ENCODE measurements at regions not wholly inside any gene's neighbourhood (a gene's known extent, or its start where the extent isn't known, plus 50 kb on each side); places are given as distances from the start of the nearest gene placed in this dataset.

GRCh38 chr18:44503854-44504253 is 176.8 kb upstream of the SETBP1 start:
- peak overlapping the region; percentile 40 for H3K4me2 ChIP-seq (replicated peaks; ENCODE audit: low read depth, low read length, poor library complexity, severe bottlenecking)
- ChIA-PET POLR2A (no interaction called here), CTCF (no interaction called here)
- Mint-ChIP-seq H3K9me3 (ENCODE audit: insufficient read depth) (no peaks in the 10 kb centered on the region), H3K4me1 (peaks cover 42% of the 10 kb centered on the region), H3K4me3 (no peak overlapping the region), H3K27ac (no peak overlapping the region), H3K27me3 (no peaks in the 10 kb centered on the region)
- TF ChIP-seq EZH2 (IDR thresholded peaks at IDR 0.05; ENCODE audit: borderline replicate concordance, insufficient read depth, low read depth, low read length, poor library complexity, severe bottlenecking) (no peak), CTCF (IDR thresholded peaks at IDR 0.05) (no peak)
- H3K79me2 ChIP-seq (ENCODE audit: control insufficient read depth, insufficient read depth, low read length) = no peaks in the 10 kb centered on the region
- DNase-seq = no peak
- H3K27me3 ChIP-seq (replicated peaks in 1 of 4; ENCODE audit: control extremely low read depth in 1 of 4, control insufficient read depth in 3 of 4, insufficient read depth in 4 of 4, low read length in 3 of 4) = no peaks in the 10 kb centered on the region
- H4K20me1 ChIP-seq (ENCODE audit: control insufficient read depth, insufficient read depth, low read length, poor library complexity, severe bottlenecking) = no peaks in the 10 kb centered on the region
- no CpG with 5 or more reads among the region's 1 CpG for WGBS (ENCODE audit: insufficient coverage)
- ATAC-seq (ENCODE audit: low read depth) = no peak
- intact Hi-C loops (cut with micrococcal nuclease) = no loop called here
- H3K4me3 ChIP-seq (ENCODE audit: control extremely low read depth in 1 of 5, extremely low read depth in 1 of 5, insufficient read depth in 1 of 5, low read depth in 2 of 5, low read length in 4 of 5) = no peak overlapping the region
- H3K4me1 ChIP-seq (ENCODE audit: control insufficient read depth in 2 of 2, insufficient read depth in 2 of 2, low read length in 2 of 2) = peaks cover 60 to 61% of the 10 kb centered on the region in 2 donors
- H3K36me3 ChIP-seq (replicated peaks in 1 of 2; ENCODE audit: control extremely low read depth in 1 of 2, control insufficient read depth in 1 of 2, extremely low read depth in 1 of 2, insufficient read depth in 2 of 2, low read length in 1 of 2) = no peaks in the 10 kb centered on the region
- no peak overlapping the region for H3K27ac ChIP-seq (ENCODE audit: low read length in 2 of 2)
- no peak overlapping the region for H2AFZ ChIP-seq (ENCODE audit: insufficient read depth, low read depth, low read length, poor library complexity, severe bottlenecking)
- H3K9ac ChIP-seq (ENCODE audit: low read length) = no peak overlapping the region
- no peaks in the 10 kb centered on the region for H3K9me3 ChIP-seq (ENCODE audit: control extremely low read depth in 1 of 3, control insufficient read depth in 2 of 3, insufficient read depth in 1 of 3, low read length in 2 of 3)

GRCh38 chr18:44507729-44508325 is 172.9 kb upstream of the SETBP1 start:
- Histone ChIP-seq H3K9me3 (ENCODE audit: control extremely low read depth in 1 of 3, control insufficient read depth in 2 of 3, insufficient read depth in 1 of 3, low read length in 2 of 3) (peaks cover 0 to 2% (median 0%) of the 10 kb centered on the region in 3 donors), H3K79me2 (ENCODE audit: control insufficient read depth, insufficient read depth, low read length) (no peaks in the 10 kb centered on the region), H3K4me3 (ENCODE audit: control extremely low read depth in 1 of 5, extremely low read depth in 1 of 5, insufficient read depth in 1 of 5, low read depth in 2 of 5, low read length in 4 of 5) (peak overlapping the region in 1 of 5 experiments; percentile 18), H3K36me3 (replicated peaks in 1 of 2; ENCODE audit: control extremely low read depth in 1 of 2, control insufficient read depth in 1 of 2, extremely low read depth in 1 of 2, insufficient read depth in 2 of 2, low read length in 1 of 2) (no peaks in the 10 kb centered on the region), H3K27ac (ENCODE audit: low read length in 2 of 2) (peak overlapping the region; percentile 81 to 86), H3K4me1 (ENCODE audit: control insufficient read depth in 2 of 2, insufficient read depth in 2 of 2, low read length in 2 of 2) (peaks cover 44% of the 10 kb centered on the region in 2 donors), H2AFZ (ENCODE audit: insufficient read depth, low read depth, low read length, poor library complexity, severe bottlenecking) (no peak overlapping the region), H3K9ac (ENCODE audit: low read length) (peak overlapping the region; percentile 34), H3K4me2 (replicated peaks; ENCODE audit: low read depth, low read length, poor library complexity, severe bottlenecking) (peak overlapping the region; percentile 40), H4K20me1 (ENCODE audit: control insufficient read depth, insufficient read depth, low read length, poor library complexity, severe bottlenecking) (no peaks in the 10 kb centered on the region), H3K27me3 (replicated peaks in 1 of 4; ENCODE audit: control extremely low read depth in 1 of 4, control insufficient read depth in 3 of 4, insufficient read depth in 4 of 4, low read length in 3 of 4) (no peaks in the 10 kb centered on the region)
- ATAC-seq (ENCODE audit: low read depth) = peak; percentile 87
- intact Hi-C loops (cut with micrococcal nuclease) = loop anchor here (1.0 to 2.0 kb wide), 2 partner anchors 19 to 215 kb away; no protein-coding TSS in a partner anchor
- no peaks in the 10 kb centered on the region for H3K9me3 Mint-ChIP-seq (ENCODE audit: insufficient read depth)
- ChIA-PET POLR2A (no interaction called here), CTCF (interaction anchor here (0.6 to 0.8 kb wide), 2 partner anchors 16 to 196 kb away, joined by 3 read pairs; no protein-coding TSS in a partner anchor)
- H3K4me1 Mint-ChIP-seq = peaks cover 21% of the 10 kb centered on the region
- H3K4me3 Mint-ChIP-seq = no peak overlapping the region
- TF ChIP-seq EZH2 (IDR thresholded peaks at IDR 0.05; ENCODE audit: borderline replicate concordance, insufficient read depth, low read depth, low read length, poor library complexity, severe bottlenecking) = no peak
- no peak for TF ChIP-seq CTCF (IDR thresholded peaks at IDR 0.05)
- no peaks in the 10 kb centered on the region for H3K27me3 Mint-ChIP-seq
- DNase-seq = peak; percentile 85
- WGBS (ENCODE audit: insufficient coverage) = 0% methylated on average over 4 of the region's 6 CpGs
- no peak overlapping the region for H3K27ac Mint-ChIP-seq

Measured in B cell (primary cell).